ENCODE measurements at regions not wholly inside any gene's neighbourhood (a gene's known extent, or its start where the extent isn't known, plus 50 kb on each side); places are given as distances from the start of the nearest gene placed in this dataset.

- TF ChIP-seq CTCF (IDR thresholded peaks at IDR 0.05), result no peak
- no peak for TF ChIP-seq POLR2A (IDR thresholded peaks at IDR 0.05)
- TF ChIP-seq EP300 (IDR thresholded peaks at IDR 0.05), result no peak
Measured at GRCh38 chr16:77116856-77117255, 74.1 kb upstream of the MON1B start.
